ENCODE measurements at regions not wholly inside any gene's neighbourhood (a gene's known extent, or its start where the extent isn't known, plus 50 kb on each side); places are given as distances from the start of the nearest gene placed in this dataset.
A peak's percentile ranks its signal among the peaks of the same experiment; 100 is the strongest.

DNA sequence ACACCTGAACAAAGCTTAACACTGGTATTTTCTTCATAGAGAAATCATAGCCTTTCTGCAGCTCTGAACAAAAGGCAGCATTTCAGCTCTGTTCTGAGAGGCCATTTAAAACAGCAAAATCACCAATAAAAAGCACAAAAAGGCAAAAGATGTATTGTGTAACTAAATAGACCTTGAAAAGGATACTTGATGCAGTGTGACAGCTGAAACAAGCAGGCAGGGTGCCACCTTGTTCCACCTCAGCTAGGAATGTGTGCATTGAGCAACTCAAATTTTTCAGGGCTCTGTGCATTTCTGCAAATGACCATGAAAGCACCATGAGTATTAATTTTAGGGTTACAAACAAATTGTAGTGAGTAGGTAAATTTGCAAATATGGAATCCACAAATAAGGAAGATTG, 65.8 kb downstream of the RHOU start:
- Histone ChIP-seq H3K9ac (ENCODE audit: low read length) (no peak overlapping the region), H3K4me2 (ENCODE audit: low read length, poor library complexity, severe bottlenecking) (no peak overlapping the region), H2AK5ac (ENCODE audit: low read length, severe bottlenecking) (no peak overlapping the region), H3K27me3 (ENCODE audit: control insufficient read depth in 1 of 2, insufficient read depth in 1 of 2, low read length in 2 of 2) (peaks cover 0 to 34% of the 10 kb centered on the region in 2 experiments), H2AFZ (ENCODE audit: low read depth, low read length) (no peak overlapping the region), H3K36me3 (ENCODE audit: control insufficient read depth in 1 of 2, insufficient read depth in 2 of 2, low read depth in 1 of 2, low read length in 2 of 2) (no peaks in the 10 kb centered on the region), H3K14ac (ENCODE audit: low read length in 2 of 2) (no peak overlapping the region), H3K18ac (ENCODE audit: low read depth in 1 of 2, low read length in 2 of 2) (no peak overlapping the region), H2BK5ac (ENCODE audit: low read depth, low read length, poor library complexity, severe bottlenecking) (no peak overlapping the region), H3K4me3 (ENCODE audit: insufficient read depth in 1 of 2, low read depth in 1 of 2, low read length in 2 of 2) (no peak overlapping the region), H3K9me3 (ENCODE audit: control insufficient read depth, low read length) (no peaks in the 10 kb centered on the region), H3K23ac (ENCODE audit: low read length in 2 of 2) (no peak overlapping the region), H2BK15ac (ENCODE audit: low read depth, poor library complexity, severe bottlenecking) (no peak overlapping the region), H2BK120ac (ENCODE audit: low read depth, low read length) (no peak overlapping the region), H4K8ac (ENCODE audit: low read length) (no peak overlapping the region), H3K79me1 (replicated peaks; ENCODE audit: low read length, poor library complexity, severe bottlenecking) (no peaks in the 10 kb centered on the region), H4K91ac (ENCODE audit: low read length) (no peak overlapping the region), H3K4ac (ENCODE audit: low read depth in 1 of 2, low read length in 2 of 2) (no peak overlapping the region), H3K27ac (ENCODE audit: low read length, poor library complexity, severe bottlenecking) (no peak overlapping the region), H2BK12ac (ENCODE audit: low read length in 2 of 2) (no peak overlapping the region), H3K4me1 (ENCODE audit: control insufficient read depth, insufficient read depth, low read depth, low read length) (peaks cover 1% of the 10 kb centered on the region)
- DNase-seq = no peak

DNA sequence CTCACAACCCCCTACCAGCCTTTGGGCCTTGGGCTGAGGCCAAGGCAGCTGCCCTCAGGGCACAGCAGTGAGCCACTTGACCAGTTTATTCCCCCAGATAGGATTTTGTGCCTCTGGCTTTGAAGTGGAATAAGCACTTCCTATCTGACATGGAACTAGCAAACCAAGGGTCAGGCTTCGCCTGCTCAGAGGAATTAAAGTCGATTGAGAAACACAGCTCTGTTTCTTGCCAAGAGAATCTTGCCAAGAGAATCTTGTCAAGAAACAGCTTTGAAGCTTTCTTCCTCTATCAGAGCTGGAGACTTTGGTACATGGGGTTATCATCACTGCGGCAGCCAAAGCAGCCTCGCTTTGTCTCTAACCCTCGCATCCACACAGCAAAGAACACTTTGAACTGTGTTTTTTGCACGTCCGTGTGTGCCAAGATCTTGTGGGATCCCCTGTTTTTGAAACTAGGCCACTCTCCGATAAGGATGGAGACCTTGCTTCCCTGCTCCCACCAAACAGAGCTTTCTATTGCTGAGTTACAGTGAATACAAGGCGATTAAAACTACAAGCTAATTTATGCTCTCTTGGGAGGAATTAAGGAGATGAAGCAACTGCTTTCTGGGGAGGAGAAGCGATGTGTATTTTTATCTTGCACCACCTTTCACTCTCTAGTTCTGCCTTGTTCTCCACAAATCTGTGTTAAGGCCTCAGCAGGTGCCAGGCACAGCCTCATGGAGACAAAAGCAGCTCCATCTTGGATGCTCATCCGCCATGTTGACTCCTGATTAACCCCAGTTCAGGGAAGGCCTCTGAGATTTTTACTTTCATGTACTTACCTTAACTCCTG, 67.3 kb downstream of the RHOU start:
- Histone ChIP-seq H2BK15ac (ENCODE audit: low read depth, poor library complexity, severe bottlenecking) (no peak overlapping the region), H4K91ac (ENCODE audit: low read length) (no peak overlapping the region), H3K14ac (ENCODE audit: low read length in 2 of 2) (no peak overlapping the region), H3K18ac (ENCODE audit: low read depth in 1 of 2, low read length in 2 of 2) (no peak overlapping the region), H3K9me3 (ENCODE audit: control insufficient read depth, low read length) (no peaks in the 10 kb centered on the region), H3K36me3 (ENCODE audit: control insufficient read depth in 1 of 2, insufficient read depth in 2 of 2, low read depth in 1 of 2, low read length in 2 of 2) (no peaks in the 10 kb centered on the region), H3K4me2 (ENCODE audit: low read length, poor library complexity, severe bottlenecking) (no peak overlapping the region), H2BK12ac (ENCODE audit: low read length in 2 of 2) (no peak overlapping the region), H3K4ac (ENCODE audit: low read depth in 1 of 2, low read length in 2 of 2) (no peak overlapping the region), H2BK120ac (ENCODE audit: low read depth, low read length) (no peak overlapping the region), H3K4me3 (ENCODE audit: insufficient read depth in 1 of 2, low read depth in 1 of 2, low read length in 2 of 2) (peak overlapping the region in 1 of 2 experiments; percentile 5), H4K8ac (ENCODE audit: low read length) (no peak overlapping the region), H2BK5ac (ENCODE audit: low read depth, low read length, poor library complexity, severe bottlenecking) (no peak overlapping the region), H3K9ac (ENCODE audit: low read length) (no peak overlapping the region), H3K79me1 (replicated peaks; ENCODE audit: low read length, poor library complexity, severe bottlenecking) (no peaks in the 10 kb centered on the region), H2AK5ac (ENCODE audit: low read length, severe bottlenecking) (no peak overlapping the region), H3K23ac (ENCODE audit: low read length in 2 of 2) (no peak overlapping the region), H2AFZ (ENCODE audit: low read depth, low read length) (no peak overlapping the region), H3K27me3 (ENCODE audit: control insufficient read depth in 1 of 2, insufficient read depth in 1 of 2, low read length in 2 of 2) (peaks cover 0 to 36% of the 10 kb centered on the region in 2 experiments), H3K27ac (ENCODE audit: low read length, poor library complexity, severe bottlenecking) (no peak overlapping the region), H3K4me1 (ENCODE audit: control insufficient read depth, insufficient read depth, low read depth, low read length) (peaks cover 1% of the 10 kb centered on the region)
- DNase-seq = peak; percentile 48
- WGBS = 90% methylated on average over 10 of the region's 11 CpGs

- Histone ChIP-seq H3K79me1 (replicated peaks; ENCODE audit: low read length, poor library complexity, severe bottlenecking) (no peaks in the 10 kb centered on the region), H3K4me1 (ENCODE audit: control insufficient read depth, insufficient read depth, low read depth, low read length) (no peaks in the 10 kb centered on the region), H3K18ac (ENCODE audit: low read depth in 1 of 2, low read length in 2 of 2) (no peak overlapping the region), H3K9ac (ENCODE audit: low read length) (no peak overlapping the region), H2BK120ac (ENCODE audit: low read depth, low read length) (no peak overlapping the region), H3K4me3 (ENCODE audit: insufficient read depth in 1 of 2, low read depth in 1 of 2, low read length in 2 of 2) (no peak overlapping the region), H3K14ac (ENCODE audit: low read length in 2 of 2) (no peak overlapping the region), H3K27ac (ENCODE audit: low read length, poor library complexity, severe bottlenecking) (no peak overlapping the region), H4K8ac (ENCODE audit: low read length) (no peak overlapping the region), H3K23ac (ENCODE audit: low read length in 2 of 2) (no peak overlapping the region), H2BK5ac (ENCODE audit: low read depth, low read length, poor library complexity, severe bottlenecking) (no peak overlapping the region), H3K4me2 (ENCODE audit: low read length, poor library complexity, severe bottlenecking) (no peak overlapping the region), H3K4ac (ENCODE audit: low read depth in 1 of 2, low read length in 2 of 2) (no peak overlapping the region), H3K27me3 (ENCODE audit: control insufficient read depth in 1 of 2, insufficient read depth in 1 of 2, low read length in 2 of 2) (peaks cover 0 to 44% of the 10 kb centered on the region in 2 experiments), H3K9me3 (ENCODE audit: control insufficient read depth, low read length) (no peaks in the 10 kb centered on the region), H4K91ac (ENCODE audit: low read length) (no peak overlapping the region), H2BK12ac (ENCODE audit: low read length in 2 of 2) (peak overlapping the region; percentile 53 to 54), H2AFZ (ENCODE audit: low read depth, low read length) (no peak overlapping the region), H2AK5ac (ENCODE audit: low read length, severe bottlenecking) (no peak overlapping the region), H3K36me3 (ENCODE audit: control insufficient read depth in 1 of 2, insufficient read depth in 2 of 2, low read depth in 1 of 2, low read length in 2 of 2) (no peaks in the 10 kb centered on the region), H2BK15ac (ENCODE audit: low read depth, poor library complexity, severe bottlenecking) (no peak overlapping the region)
- WGBS = 95% methylated on average over 4 of the region's 6 CpGs
- no peak for DNase-seq
These were observed 68.1 kb downstream of the RHOU start for GRCh38 chr1:228803421-228803820.

- Histone ChIP-seq H2AFZ (ENCODE audit: low read depth, low read length) (no peak overlapping the region), H3K23ac (ENCODE audit: low read length in 2 of 2) (no peak overlapping the region), H3K36me3 (ENCODE audit: control insufficient read depth in 1 of 2, insufficient read depth in 2 of 2, low read depth in 1 of 2, low read length in 2 of 2) (no peaks in the 10 kb centered on the region), H3K27ac (ENCODE audit: low read length, poor library complexity, severe bottlenecking) (no peak overlapping the region), H3K4me2 (ENCODE audit: low read length, poor library complexity, severe bottlenecking) (no peak overlapping the region), H3K4me1 (ENCODE audit: control insufficient read depth, insufficient read depth, low read depth, low read length) (no peaks in the 10 kb centered on the region), H2BK120ac (ENCODE audit: low read depth, low read length) (no peak overlapping the region), H3K4me3 (ENCODE audit: insufficient read depth in 1 of 2, low read depth in 1 of 2, low read length in 2 of 2) (no peak overlapping the region), H3K9me3 (ENCODE audit: control insufficient read depth, low read length) (no peaks in the 10 kb centered on the region), H4K8ac (ENCODE audit: low read length) (no peak overlapping the region), H2BK5ac (ENCODE audit: low read depth, low read length, poor library complexity, severe bottlenecking) (no peak overlapping the region), H3K9ac (ENCODE audit: low read length) (no peak overlapping the region), H3K18ac (ENCODE audit: low read depth in 1 of 2, low read length in 2 of 2) (peak overlapping the region in 1 of 2 experiments; percentile 61), H2BK12ac (ENCODE audit: low read length in 2 of 2) (no peak overlapping the region), H3K27me3 (ENCODE audit: control insufficient read depth in 1 of 2, insufficient read depth in 1 of 2, low read length in 2 of 2) (peaks cover 0 to 48% of the 10 kb centered on the region in 2 experiments), H2AK5ac (ENCODE audit: low read length, severe bottlenecking) (no peak overlapping the region), H3K4ac (ENCODE audit: low read depth in 1 of 2, low read length in 2 of 2) (no peak overlapping the region), H4K91ac (ENCODE audit: low read length) (no peak overlapping the region), H3K79me1 (replicated peaks; ENCODE audit: low read length, poor library complexity, severe bottlenecking) (no peaks in the 10 kb centered on the region), H3K14ac (ENCODE audit: low read length in 2 of 2) (no peak overlapping the region), H2BK15ac (ENCODE audit: low read depth, poor library complexity, severe bottlenecking) (no peak overlapping the region)
- no peak for DNase-seq
- WGBS = 100% methylated on average over 1 of the region's 1 CpG
These were observed 68.9 kb downstream of the RHOU start for GRCh38 chr1:228804173-228804572.
